HCT116 (cell line): ENCODE measurements at regions not wholly inside any gene's neighbourhood (a gene's known extent, or its start where the extent isn't known, plus 50 kb on each side); places are given as distances from the start of the nearest gene placed in this dataset.

Source experiments
- ATAC-seq: fragments of 200-7000 bp; cut with Tn5 transposase; 2 replicates; pipeline ENCODE4 v1.9.1; 2020; ENCODE audit warnings: mild to moderate bottlenecking, moderate library complexity
- BruUV-seq: library from RNA; stranded (reverse); fragments of 400-500 nt; replicated peaks from 2 replicates; lab custom pipeline; 2021; lab: Mats Ljungman, UMichigan
- CTCF ChIA-PET: fragments of 300-600 bp; sonication (Branson Sonifier 250); formaldehyde crosslinking; loops from one replicate; lab custom pipeline; 2021; ENCODE audit warnings: antibody characterized with exemption; lab: Charles Lee
- POLR2A ChIA-PET: fragments of 300-600, 350-600 bp; sonication (Branson Sonifier 250); formaldehyde crosslinking; loops from one replicate; lab custom pipeline; 2021; ENCODE audit warnings: antibody characterized with exemption; lab: Charles Lee
- RAD21 ChIA-PET, 2 experiments: fragments of 300-600 bp; sonication (Branson Sonifier 250); formaldehyde crosslinking; loops; one replicate each; lab custom pipeline; 2023; ENCODE audit warnings: low total read pairs in 2 of 2; ENCODE audit not compliant: uncharacterized antibody in 2 of 2, unreplicated experiment in 2 of 2, low non-redundant PET in 1 of 2; lab: Charles Lee
- DNase-seq: peaks from one replicate; pipeline ENCODE4 v3.0.0-alpha.2; 2010; ENCODE audit warnings: low read depth, low spot score
- H2AFZ ChIP-seq: fragments of 200-600 bp; shearing (Covaris generic), sonication (generic); 2 replicates; pipeline ENCODE4 v1.6.1; 2017; ENCODE audit warnings: low read depth, mixed run types, mixed read lengths, antibody characterized with exemption, low read length; ENCODE audit not compliant: poor library complexity, severe bottlenecking
- H3K27ac ChIP-seq: 2 replicates; pipeline ENCODE4 v1.5.1; 2012; ENCODE audit warnings: low read depth, low read length
- H3K27me3 ChIP-seq: fragments of 200-600 bp; sonication (generic); 2 replicates; pipeline ENCODE4 v1.6.1; 2016; ENCODE audit warnings: mixed run types, low read length, mixed read lengths; ENCODE audit not compliant: insufficient read depth
- H3K36me3 ChIP-seq, 2 experiments: fragments of 200-500 bp in 1 of 2; fragments of 200-600 bp in 1 of 2; sonication (Bioruptor generic) in 1 of 2; sonication (generic) in 1 of 2; 2 replicates each; pipeline versions ENCODE4 v1.5.1 to v1.6.1; 2014 to 2016; ENCODE audit warnings: low read length in 2 of 2, inconsistent platforms in 1 of 2, mixed read lengths in 1 of 2, mixed run types in 1 of 2; ENCODE audit not compliant: insufficient read depth in 2 of 2, control insufficient read depth in 1 of 2
- H3K4me1 ChIP-seq, 2 experiments: fragments of 200-600 bp in 1 of 2; sonication (generic) in 1 of 2; 2 replicates each; pipeline versions ENCODE4 v1.5.1 to v1.6.1; 2012 to 2017; ENCODE audit warnings: low read length in 2 of 2, inconsistent platforms in 1 of 2, mild to moderate bottlenecking in 1 of 2, mixed read lengths in 1 of 2, mixed run types in 1 of 2, moderate library complexity in 1 of 2; ENCODE audit not compliant: insufficient read depth in 2 of 2, control insufficient read depth in 1 of 2
- H3K4me2 ChIP-seq: fragments of 200-600 bp; sonication (generic); 2 replicates; pipeline ENCODE4 v1.6.1; 2017; ENCODE audit warnings: mixed run types, low read length, mixed read lengths
- H3K4me3 ChIP-seq, 2 experiments: fragments of 200-600 bp in 1 of 2; sonication (generic) in 1 of 2; replicated peaks in 1 of 2; 2 replicates each; pipeline ENCODE4 v1.5.1; 2011 to 2016; ENCODE audit warnings: low read length in 2 of 2, control low read depth in 1 of 2, low read depth in 1 of 2, mild to moderate bottlenecking in 1 of 2, mixed read lengths in 1 of 2, mixed run types in 1 of 2
- H3K79me2 ChIP-seq: fragments of 200-600 bp; sonication (generic); 2 replicates; pipeline ENCODE4 v1.6.1; 2017; ENCODE audit warnings: mild to moderate bottlenecking, mixed run types, low read length, moderate library complexity, mixed read lengths; ENCODE audit not compliant: insufficient read depth
- H3K9ac ChIP-seq: fragments of 200-600 bp; sonication (generic); 2 replicates; pipeline ENCODE4 v1.6.1; 2016; ENCODE audit warnings: low read length, mixed read lengths
- H3K9me2 ChIP-seq: fragments of 200-600 bp; sonication (generic), shearing (Covaris generic); 2 replicates; pipeline ENCODE4 v1.6.1; 2017; ENCODE audit warnings: mixed run types, mild to moderate bottlenecking, moderate library complexity; ENCODE audit not compliant: insufficient read depth
- H3K9me3 ChIP-seq, 2 experiments: fragments of 200-500 bp in 1 of 2; fragments of 200-600 bp in 1 of 2; sonication (Bioruptor generic) in 1 of 2; sonication (generic) in 1 of 2; 2 replicates each; pipeline ENCODE4 v1.6.1; 2014 to 2017; ENCODE audit warnings: low read length in 2 of 2, mixed read lengths in 2 of 2, inconsistent platforms in 1 of 2, low read depth in 1 of 2, mild to moderate bottlenecking in 1 of 2, mixed run types in 1 of 2, moderate library complexity in 1 of 2; ENCODE audit not compliant: control insufficient read depth in 1 of 2, insufficient read depth in 1 of 2
- H4K20me1 ChIP-seq: fragments of 200-600 bp; sonication (generic), shearing (Covaris generic); 2 replicates; pipeline ENCODE4 v1.6.1; 2017; ENCODE audit warnings: mixed run types, mild to moderate bottlenecking, moderate library complexity; ENCODE audit not compliant: insufficient read depth
- CBX3 ChIP-seq: IDR thresholded peaks from 2 replicates; pipeline ENCODE4 v1.6.1; 2012; ENCODE audit warnings: low read depth
- CEBPB ChIP-seq: IDR thresholded peaks from 2 replicates; pipeline ENCODE4 v1.6.1; 2012; ENCODE audit warnings: low read depth
- FOSL1 ChIP-seq: IDR thresholded peaks from 2 replicates; pipeline ENCODE4 v1.6.1; 2012; ENCODE audit warnings: low read depth
- JUND ChIP-seq: IDR thresholded peaks from 2 replicates; pipeline ENCODE4 v1.6.1; 2012
- POLR2A ChIP-seq: IDR thresholded peaks from 2 replicates; pipeline ENCODE4 v1.7.0; 2011; ENCODE audit warnings: borderline replicate concordance; ENCODE audit not compliant: insufficient read depth, insufficient read length; ENCODE audit errors: extremely low read depth
- SP1 ChIP-seq: IDR thresholded peaks from 2 replicates; pipeline ENCODE4 v1.6.1; 2012; ENCODE audit warnings: low read depth
- TCF7L2 ChIP-seq: IDR thresholded peaks from 2 replicates; pipeline ENCODE4 v1.7.0; 2011; ENCODE audit warnings: borderline replicate concordance, inconsistent platforms; ENCODE audit not compliant: insufficient read depth, insufficient read length; ENCODE audit errors: extremely low read depth
- YY1 ChIP-seq: IDR thresholded peaks from 2 replicates; pipeline ENCODE4 v1.6.1; 2011; ENCODE audit warnings: low read length, low read depth, moderate library complexity, mild to moderate bottlenecking; ENCODE audit not compliant: insufficient replicate concordance; ENCODE audit errors: extremely low read depth
- ZFX ChIP-seq: fragments of 450-650 bp; IDR thresholded peaks from 2 replicates; pipeline ENCODE4 v1.6.1; 2017
- intact Hi-C: fragments of 100-400 bp; cut with micrococcal nuclease; formaldehyde crosslinking; loops from 2 replicates; pipeline ENCODE4 v1.10.0; 2022
- TF ChIP-seq, protein P1 (sequence below): IDR thresholded peaks from 2 replicates; pipeline ENCODE4 v1.6.1; 2011; ENCODE audit warnings: mild to moderate bottlenecking, low read length, moderate library complexity; ENCODE audit not compliant: insufficient replicate concordance; ENCODE audit errors: extremely low read depth

DNA sequence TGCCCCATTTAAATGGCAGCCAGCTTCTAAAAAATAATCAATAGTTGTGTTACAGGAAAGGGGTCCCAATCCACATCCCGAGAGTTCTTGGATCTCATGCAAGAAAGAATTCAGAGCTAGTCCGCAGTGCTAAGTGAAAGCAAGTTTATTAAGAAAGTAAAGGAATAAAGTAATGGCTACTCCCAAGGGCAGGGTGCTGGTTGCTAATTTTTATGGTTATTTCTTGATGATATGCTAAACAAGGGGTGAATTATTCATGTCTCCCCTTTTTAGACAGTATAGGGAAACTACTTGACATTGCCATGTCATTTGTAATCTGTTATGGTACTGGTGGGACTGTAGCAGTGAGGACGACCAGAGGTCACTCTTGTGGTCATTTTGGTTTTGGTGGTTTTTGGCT, 591.3 kb downstream of the LRFN5 start:
- H3K4me3 ChIP-seq: no peak overlapping the region
- no peak for TF ChIP-seq ZFX
- no peak for TF ChIP-seq SP1
- TF ChIP-seq, protein P1, sequence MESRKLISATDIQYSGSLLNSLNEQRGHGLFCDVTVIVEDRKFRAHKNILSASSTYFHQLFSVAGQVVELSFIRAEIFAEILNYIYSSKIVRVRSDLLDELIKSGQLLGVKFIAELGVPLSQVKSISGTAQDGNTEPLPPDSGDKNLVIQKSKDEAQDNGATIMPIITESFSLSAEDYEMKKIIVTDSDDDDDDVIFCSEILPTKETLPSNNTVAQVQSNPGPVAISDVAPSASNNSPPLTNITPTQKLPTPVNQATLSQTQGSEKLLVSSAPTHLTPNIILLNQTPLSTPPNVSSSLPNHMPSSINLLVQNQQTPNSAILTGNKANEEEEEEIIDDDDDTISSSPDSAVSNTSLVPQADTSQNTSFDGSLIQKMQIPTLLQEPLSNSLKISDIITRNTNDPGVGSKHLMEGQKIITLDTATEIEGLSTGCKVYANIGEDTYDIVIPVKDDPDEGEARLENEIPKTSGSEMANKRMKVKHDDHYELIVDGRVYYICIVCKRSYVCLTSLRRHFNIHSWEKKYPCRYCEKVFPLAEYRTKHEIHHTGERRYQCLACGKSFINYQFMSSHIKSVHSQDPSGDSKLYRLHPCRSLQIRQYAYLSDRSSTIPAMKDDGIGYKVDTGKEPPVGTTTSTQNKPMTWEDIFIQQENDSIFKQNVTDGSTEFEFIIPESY: no peak
- TF ChIP-seq POLR2A: no peak
- ATAC-seq (no peak), DNase-seq (no peak)
- no peaks in the 10 kb centered on the region for H3K79me2 ChIP-seq
- POLR2A ChIA-PET: interaction anchor here (0.7 kb wide), 1 partner anchor 1661 kb away, joined by 3 read pairs; no protein-coding TSS in a partner anchor
- no TSS peak for BruUV-seq
- no peak overlapping the region for H3K27ac ChIP-seq
- RAD21 ChIA-PET: no interaction called here
- H3K36me3 ChIP-seq: no peaks in the 10 kb centered on the region
- no peak overlapping the region for H2AFZ ChIP-seq
- peaks cover 10 to 13% of the 10 kb centered on the region in 2 experiments; a peak in 3 of 4 replicates for H3K4me1 ChIP-seq
- H3K27me3 ChIP-seq: no peaks in the 10 kb centered on the region
- H3K9me2 ChIP-seq: no peaks in the 10 kb centered on the region
- no peak overlapping the region for H3K9ac ChIP-seq
- H3K4me2 ChIP-seq: no peak overlapping the region
- intact Hi-C loops: no loop called here
- no peaks in the 10 kb centered on the region for H3K9me3 ChIP-seq
- no peaks in the 10 kb centered on the region for H4K20me1 ChIP-seq
- CTCF ChIA-PET: no interaction called here

DNA sequence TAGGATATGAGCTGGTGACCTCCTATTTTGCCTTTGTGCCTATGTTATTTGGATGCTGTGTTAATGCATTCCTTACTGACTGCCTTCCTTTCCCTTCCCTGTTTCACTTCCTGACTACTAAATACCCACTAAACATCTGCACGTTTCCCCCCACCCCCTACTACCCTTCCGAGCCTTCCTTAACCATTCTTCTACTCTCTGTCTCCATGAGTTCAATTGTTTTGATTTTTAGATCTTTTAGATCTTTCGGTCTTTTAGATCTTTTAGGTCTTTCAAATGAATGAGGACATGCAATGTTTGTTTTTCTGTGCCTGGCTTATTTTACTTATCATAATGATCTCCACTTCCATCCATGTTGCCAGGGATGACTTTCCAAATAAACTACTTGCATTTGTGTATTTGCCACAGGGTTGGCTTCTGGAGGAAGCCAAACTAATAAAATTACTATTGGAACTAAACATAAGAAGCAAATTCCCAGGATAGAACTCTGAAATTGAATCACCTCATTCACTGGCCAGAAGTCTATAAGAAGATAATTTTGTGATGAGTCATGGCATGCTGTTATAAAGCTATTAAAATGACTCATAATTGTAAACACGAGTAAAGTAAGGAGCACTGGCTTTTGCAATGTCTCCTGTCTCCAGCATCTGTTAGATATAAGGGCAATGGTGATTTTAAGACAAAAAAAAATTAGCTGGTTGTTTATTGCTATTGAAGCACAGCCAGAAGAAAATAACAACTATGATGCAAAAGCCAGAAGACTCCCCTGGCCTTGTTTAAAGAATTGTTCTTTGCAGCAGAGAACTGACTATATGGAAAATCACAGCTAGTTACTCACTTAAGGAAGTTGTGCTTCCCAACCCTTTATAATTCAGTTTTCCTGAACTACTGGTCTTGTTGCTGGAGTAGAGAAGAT, 586.3 kb downstream of the LRFN5 start:
- Histone ChIP-seq H3K79me2 (no peaks in the 10 kb centered on the region), H4K20me1 (no peaks in the 10 kb centered on the region), H3K27me3 (no peaks in the 10 kb centered on the region), H3K4me2 (peak overlapping the region; percentile 52), H2AFZ (no peak overlapping the region), H3K4me1 (peaks cover 10 to 23% of the 10 kb centered on the region in 2 experiments; a peak in 3 of 4 replicates), H3K4me3 (peak overlapping the region in 1 of 2 experiments; percentile 20; a peak in 1 of 4 replicates), H3K9me3 (no peaks in the 10 kb centered on the region), H3K9me2 (no peaks in the 10 kb centered on the region), H3K36me3 (no peaks in the 10 kb centered on the region), H3K9ac (no peak overlapping the region), H3K27ac (peak overlapping the region; percentile 71)
- TF ChIP-seq, protein P1: no peak
- TF ChIP-seq CEBPB (peak; percentile 77), FOSL1 (peak; percentile 89), YY1 (no peak), CBX3 (peak; percentile 47; the same call in 1 of the 2 replicates), JUND (peak; percentile 83), TCF7L2 (peak; percentile 86), SP1 (peak; percentile 69)
- no TSS peak for BruUV-seq
- ChIA-PET POLR2A (no interaction called here), CTCF (no interaction called here), RAD21 (no interaction called here)
- ATAC-seq (peak; percentile 87), DNase-seq (peak; percentile 65)
- intact Hi-C loops: no loop called here
